ENCODE measurements at regions not wholly inside any gene's neighbourhood (a gene's known extent, or its start where the extent isn't known, plus 50 kb on each side); places are given as distances from the start of the nearest gene placed in this dataset.

DNA sequence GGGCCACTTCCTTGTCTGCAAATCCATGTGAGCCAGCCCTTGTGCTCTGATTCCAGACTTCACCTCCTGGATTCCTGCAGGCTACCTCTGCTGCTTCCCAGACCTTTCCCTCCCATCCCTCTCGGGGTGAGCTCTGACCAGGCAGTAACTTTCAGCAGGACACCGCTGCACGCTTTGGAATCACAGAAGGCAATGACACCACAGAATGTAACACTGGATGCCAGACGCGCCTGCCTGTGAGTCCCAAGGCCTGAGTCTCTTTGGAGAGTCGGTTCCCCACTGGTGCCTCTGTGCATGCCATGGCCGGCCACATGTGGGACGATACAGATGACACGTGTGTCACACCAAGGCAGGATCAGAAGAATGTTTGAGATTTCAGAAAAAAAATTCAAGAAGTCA is 89.7 kb upstream of the ERRFI1 start:
- TF ChIP-seq, protein P1, sequence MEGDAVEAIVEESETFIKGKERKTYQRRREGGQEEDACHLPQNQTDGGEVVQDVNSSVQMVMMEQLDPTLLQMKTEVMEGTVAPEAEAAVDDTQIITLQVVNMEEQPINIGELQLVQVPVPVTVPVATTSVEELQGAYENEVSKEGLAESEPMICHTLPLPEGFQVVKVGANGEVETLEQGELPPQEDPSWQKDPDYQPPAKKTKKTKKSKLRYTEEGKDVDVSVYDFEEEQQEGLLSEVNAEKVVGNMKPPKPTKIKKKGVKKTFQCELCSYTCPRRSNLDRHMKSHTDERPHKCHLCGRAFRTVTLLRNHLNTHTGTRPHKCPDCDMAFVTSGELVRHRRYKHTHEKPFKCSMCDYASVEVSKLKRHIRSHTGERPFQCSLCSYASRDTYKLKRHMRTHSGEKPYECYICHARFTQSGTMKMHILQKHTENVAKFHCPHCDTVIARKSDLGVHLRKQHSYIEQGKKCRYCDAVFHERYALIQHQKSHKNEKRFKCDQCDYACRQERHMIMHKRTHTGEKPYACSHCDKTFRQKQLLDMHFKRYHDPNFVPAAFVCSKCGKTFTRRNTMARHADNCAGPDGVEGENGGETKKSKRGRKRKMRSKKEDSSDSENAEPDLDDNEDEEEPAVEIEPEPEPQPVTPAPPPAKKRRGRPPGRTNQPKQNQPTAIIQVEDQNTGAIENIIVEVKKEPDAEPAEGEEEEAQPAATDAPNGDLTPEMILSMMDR (IDR thresholded peaks at IDR 0.05), result no peak
- TF ChIP-seq POLR2A (IDR thresholded peaks at IDR 0.05), result no peak

All from ovary (tissue), 3 donors.